Skeletal muscle satellite cell (primary cell): ENCODE measurements at regions not wholly inside any gene's neighbourhood (a gene's known extent, or its start where the extent isn't known, plus 50 kb on each side); places are given as distances from the start of the nearest gene placed in this dataset.

Source experiments
- H3K27me3 ChIP-seq: 2 replicates; pipeline ENCODE4 v1.7.0; 2013; ENCODE audit warnings: low read length; ENCODE audit not compliant: control insufficient read depth, insufficient read depth
- H3K36me3 ChIP-seq: 2 replicates; pipeline ENCODE4 v1.7.0; 2013; ENCODE audit warnings: mild to moderate bottlenecking, control low read depth, low read length; ENCODE audit not compliant: insufficient read depth
- H3K4me1 ChIP-seq: 2 replicates; pipeline ENCODE4 v1.7.0; 2013; ENCODE audit warnings: low read length; ENCODE audit not compliant: control insufficient read depth, insufficient read depth
- H3K4me2 ChIP-seq: 2 replicates; pipeline ENCODE4 v1.7.0; 2013; ENCODE audit warnings: mild to moderate bottlenecking, low read length
- H3K4me3 ChIP-seq: 2 replicates; pipeline ENCODE4 v1.7.0; 2013; ENCODE audit warnings: low read length
- H3K9ac ChIP-seq: 2 replicates; pipeline ENCODE4 v1.7.0; 2013; ENCODE audit warnings: mild to moderate bottlenecking, low read depth, low read length, moderate library complexity
- H3K9me3 ChIP-seq: replicated peaks from 2 replicates; pipeline ENCODE4 v1.7.0; 2013; ENCODE audit warnings: mild to moderate bottlenecking, control low read depth, low read length

GRCh38 chr16:61323456-61323855 lies 712.8 kb downstream of the CDH8 start:
- no peaks in the 10 kb centered on the region for H3K9me3 ChIP-seq
- no peaks in the 10 kb centered on the region for H3K27me3 ChIP-seq
- H3K9ac ChIP-seq = no peak overlapping the region
- no peak overlapping the region for H3K4me3 ChIP-seq
- H3K4me1 ChIP-seq = no peaks in the 10 kb centered on the region
- no peak overlapping the region for H3K4me2 ChIP-seq
- H3K36me3 ChIP-seq = no peaks in the 10 kb centered on the region

GRCh38 chr16:61320791-61321190 lies 715.4 kb downstream of the CDH8 start:
- H3K4me3 ChIP-seq = no peak overlapping the region
- no peak overlapping the region for H3K9ac ChIP-seq
- H3K4me1 ChIP-seq = no peaks in the 10 kb centered on the region
- H3K36me3 ChIP-seq = no peaks in the 10 kb centered on the region
- H3K9me3 ChIP-seq = no peaks in the 10 kb centered on the region
- H3K4me2 ChIP-seq = no peak overlapping the region
- H3K27me3 ChIP-seq = no peaks in the 10 kb centered on the region

- H3K4me1 ChIP-seq = no peaks in the 10 kb centered on the region
- no peaks in the 10 kb centered on the region for H3K27me3 ChIP-seq
- no peak overlapping the region for H3K4me3 ChIP-seq
- no peaks in the 10 kb centered on the region for H3K9me3 ChIP-seq
- no peaks in the 10 kb centered on the region for H3K36me3 ChIP-seq
- H3K4me2 ChIP-seq = no peak overlapping the region
- no peak overlapping the region for H3K9ac ChIP-seq
Measured at GRCh38 chr16:61313931-61314330, 722.3 kb downstream of the CDH8 start.

- Histone ChIP-seq H3K9me3 (peaks cover 6% of the 10 kb centered on the region), H3K27me3 (no peaks in the 10 kb centered on the region)
Measured at GRCh38 chr16:61309386-61309785, 726.9 kb downstream of the CDH8 start.

GRCh38 chr16:61306204-61306603 lies 730.0 kb downstream of the CDH8 start:
- H3K9ac ChIP-seq = no peak overlapping the region
- H3K4me2 ChIP-seq = no peak overlapping the region
- peaks cover 6% of the 10 kb centered on the region for H3K9me3 ChIP-seq
- no peak overlapping the region for H3K4me3 ChIP-seq
- no peaks in the 10 kb centered on the region for H3K27me3 ChIP-seq
- H3K4me1 ChIP-seq = no peaks in the 10 kb centered on the region
- H3K36me3 ChIP-seq = no peaks in the 10 kb centered on the region

More at GRCh38 chr16:61309386-61309785, 726.9 kb downstream of the CDH8 start:
- H3K4me1 ChIP-seq = no peaks in the 10 kb centered on the region
- no peaks in the 10 kb centered on the region for H3K36me3 ChIP-seq
- H3K4me3 ChIP-seq = no peak overlapping the region
- H3K4me2 ChIP-seq = no peak overlapping the region
- no peak overlapping the region for H3K9ac ChIP-seq

GRCh38 chr16:61296814-61297213 lies 739.4 kb downstream of the CDH8 start:
- Histone ChIP-seq H3K9ac (no peak overlapping the region), H3K4me1 (no peaks in the 10 kb centered on the region), H3K4me3 (no peak overlapping the region), H3K4me2 (no peak overlapping the region), H3K36me3 (no peaks in the 10 kb centered on the region), H3K9me3 (peaks cover 7% of the 10 kb centered on the region), H3K27me3 (no peaks in the 10 kb centered on the region)

GRCh38 chr16:61296305-61296704 lies 739.9 kb downstream of the CDH8 start:
- H3K27me3 ChIP-seq = no peaks in the 10 kb centered on the region
- no peaks in the 10 kb centered on the region for H3K4me1 ChIP-seq
- H3K9me3 ChIP-seq = peaks cover 7% of the 10 kb centered on the region
- no peak overlapping the region for H3K9ac ChIP-seq
- no peak overlapping the region for H3K4me2 ChIP-seq
- no peak overlapping the region for H3K4me3 ChIP-seq
- H3K36me3 ChIP-seq = no peaks in the 10 kb centered on the region

GRCh38 chr16:61295311-61295710 lies 740.9 kb downstream of the CDH8 start:
- no peaks in the 10 kb centered on the region for H3K4me1 ChIP-seq
- no peak overlapping the region for H3K9ac ChIP-seq
- H3K9me3 ChIP-seq = peaks cover 7% of the 10 kb centered on the region
- H3K4me3 ChIP-seq = no peak overlapping the region
- H3K27me3 ChIP-seq = no peaks in the 10 kb centered on the region
- H3K4me2 ChIP-seq = no peak overlapping the region
- no peaks in the 10 kb centered on the region for H3K36me3 ChIP-seq

GRCh38 chr16:61289141-61289540 lies 747.1 kb downstream of the CDH8 start:
- no peaks in the 10 kb centered on the region for H3K36me3 ChIP-seq
- no peaks in the 10 kb centered on the region for H3K27me3 ChIP-seq
- no peaks in the 10 kb centered on the region for H3K9me3 ChIP-seq
- no peak overlapping the region for H3K4me2 ChIP-seq
- H3K4me1 ChIP-seq = no peaks in the 10 kb centered on the region
- H3K9ac ChIP-seq = no peak overlapping the region
- H3K4me3 ChIP-seq = no peak overlapping the region

GRCh38 chr16:61277849-61278248 lies 758.4 kb downstream of the CDH8 start:
- no peak overlapping the region for H3K9ac ChIP-seq
- no peaks in the 10 kb centered on the region for H3K4me1 ChIP-seq
- no peak overlapping the region for H3K4me2 ChIP-seq
- H3K27me3 ChIP-seq = no peaks in the 10 kb centered on the region
- H3K9me3 ChIP-seq = no peaks in the 10 kb centered on the region
- no peak overlapping the region for H3K4me3 ChIP-seq
- H3K36me3 ChIP-seq = no peaks in the 10 kb centered on the region

- no peak overlapping the region for H3K4me2 ChIP-seq
- H3K4me1 ChIP-seq = no peaks in the 10 kb centered on the region
- H3K9ac ChIP-seq = no peak overlapping the region
- no peaks in the 10 kb centered on the region for H3K9me3 ChIP-seq
- no peaks in the 10 kb centered on the region for H3K27me3 ChIP-seq
- no peak overlapping the region for H3K4me3 ChIP-seq
- H3K36me3 ChIP-seq = no peaks in the 10 kb centered on the region
Measured at GRCh38 chr16:61274211-61274610, 762.0 kb downstream of the CDH8 start.

- H3K27me3 ChIP-seq = no peaks in the 10 kb centered on the region
- no peak overlapping the region for H3K4me2 ChIP-seq
- H3K36me3 ChIP-seq = no peaks in the 10 kb centered on the region
- no peak overlapping the region for H3K4me3 ChIP-seq
- H3K4me1 ChIP-seq = no peaks in the 10 kb centered on the region
- no peak overlapping the region for H3K9ac ChIP-seq
- H3K9me3 ChIP-seq = no peaks in the 10 kb centered on the region
Measured at GRCh38 chr16:61270726-61271125, 765.5 kb downstream of the CDH8 start.
